Ishikawa (cell line): ENCODE measurements at regions not wholly inside any gene's neighbourhood (a gene's known extent, or its start where the extent isn't known, plus 50 kb on each side); places are given as distances from the start of the nearest gene placed in this dataset.

Experiments used
- CEBPB ChIP-seq: IDR thresholded peaks from 2 replicates; pipeline ENCODE4 v1.6.1; 2012
- CREB1 ChIP-seq: IDR thresholded peaks from 2 replicates; pipeline ENCODE4 v1.6.1; 2012; ENCODE audit warnings: low read depth
- EGR1 ChIP-seq: IDR thresholded peaks from 2 replicates; pipeline ENCODE4 v1.6.1; 2012
- EP300 ChIP-seq: IDR thresholded peaks from 2 replicates; pipeline ENCODE4 v1.6.1; 2012; ENCODE audit warnings: borderline replicate concordance
- FOXM1 ChIP-seq: IDR thresholded peaks from 2 replicates; pipeline ENCODE4 v1.6.1; 2012; ENCODE audit warnings: low read depth, borderline replicate concordance
- MAX ChIP-seq: IDR thresholded peaks from 2 replicates; pipeline ENCODE4 v1.6.1; 2012
- NFIC ChIP-seq: IDR thresholded peaks from 2 replicates; pipeline ENCODE4 v1.6.1; 2012
- RAD21 ChIP-seq: IDR thresholded peaks from 2 replicates; pipeline ENCODE4 v1.6.1; 2012; ENCODE audit warnings: low read depth
- REST ChIP-seq: IDR thresholded peaks from 2 replicates; pipeline ENCODE4 v1.6.1; 2012; ENCODE audit warnings: low read depth, mild to moderate bottlenecking
- TAF1 ChIP-seq: IDR thresholded peaks from 2 replicates; pipeline ENCODE4 v1.6.1; 2012; ENCODE audit warnings: low read depth, mild to moderate bottlenecking
- TCF12 ChIP-seq: IDR thresholded peaks from 2 replicates; pipeline ENCODE4 v1.6.1; 2012; ENCODE audit warnings: low read depth
- TEAD4 ChIP-seq: IDR thresholded peaks from 2 replicates; pipeline ENCODE4 v1.6.1; 2012
- USF1 ChIP-seq: IDR thresholded peaks from 2 replicates; pipeline ENCODE4 v1.6.1; 2012
- YY1 ChIP-seq: IDR thresholded peaks from 2 replicates; pipeline ENCODE4 v1.6.1; 2012; ENCODE audit warnings: low read depth
- ZBTB7A ChIP-seq: IDR thresholded peaks from 2 replicates; pipeline ENCODE4 v1.6.1; 2012; ENCODE audit warnings: low read depth

- TF ChIP-seq TEAD4 (no peak), MAX (no peak), YY1 (no peak), EGR1 (no peak), EP300 (no peak), NFIC (no peak), FOXM1 (no peak), CEBPB (no peak), TCF12 (no peak), TAF1 (no peak)
These were observed 55.9 kb upstream of the RALGAPA2 start for GRCh38 chr20:20768202-20768815.

- TF ChIP-seq TCF12 (no peak), YY1 (no peak), RAD21 (no peak), EGR1 (no peak), USF1 (no peak), EP300 (no peak), TEAD4 (no peak), ZBTB7A (no peak), FOXM1 (no peak), NFIC (no peak), TAF1 (no peak), MAX (no peak)
These were observed 53.4 kb upstream of the RALGAPA2 start for GRCh38 chr20:20765696-20766365.

GRCh38 chr20:20763650-20764049 is 51.2 kb upstream of the RALGAPA2 start:
- TF ChIP-seq USF1 (no peak), TAF1 (no peak), ZBTB7A (no peak), EGR1 (no peak), RAD21 (no peak), EP300 (no peak), TEAD4 (no peak), YY1 (no peak), CREB1 (no peak), REST (no peak), FOXM1 (no peak), MAX (no peak), TCF12 (no peak), CEBPB (no peak)
